AML-193 (cell line): ENCODE measurements at regions not wholly inside any gene's neighbourhood (a gene's known extent, or its start where the extent isn't known, plus 50 kb on each side); places are given as distances from the start of the nearest gene placed in this dataset.

Experiments used
- DNase-seq, 2 experiments: peaks; one replicate each; lab custom pipeline; 2025; lab: John Stamatoyannopoulos, UW

DNA sequence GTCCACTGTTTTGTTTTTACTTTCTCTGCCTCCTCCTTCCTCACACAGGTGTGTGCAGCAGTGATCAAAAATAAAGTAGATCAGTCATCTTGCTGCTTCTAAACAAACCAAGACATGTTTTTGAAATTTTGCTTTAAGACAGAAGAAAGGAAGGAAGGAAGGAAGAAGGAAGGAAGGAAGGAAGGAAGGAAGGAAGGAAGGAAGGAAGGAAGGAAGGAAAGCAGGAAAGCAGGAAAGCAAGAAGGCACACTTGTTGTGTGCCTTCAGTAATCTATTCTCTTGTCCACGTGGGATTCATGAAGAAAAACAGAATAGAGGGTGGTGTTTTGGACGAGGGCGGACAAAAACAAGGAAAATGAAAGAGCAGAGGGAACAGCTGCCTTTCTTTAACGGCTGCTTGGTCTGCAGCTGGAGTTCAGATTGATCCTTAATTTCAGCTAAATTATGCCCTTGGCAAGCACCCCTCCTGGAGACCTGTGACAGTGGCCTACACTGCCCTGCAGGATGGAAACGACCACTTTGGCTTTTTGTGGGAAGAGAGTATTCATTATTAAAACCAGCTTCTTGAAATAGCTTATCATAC lies 188.5 kb upstream of the IRX3 start:
- no peak for DNase-seq

DNA sequence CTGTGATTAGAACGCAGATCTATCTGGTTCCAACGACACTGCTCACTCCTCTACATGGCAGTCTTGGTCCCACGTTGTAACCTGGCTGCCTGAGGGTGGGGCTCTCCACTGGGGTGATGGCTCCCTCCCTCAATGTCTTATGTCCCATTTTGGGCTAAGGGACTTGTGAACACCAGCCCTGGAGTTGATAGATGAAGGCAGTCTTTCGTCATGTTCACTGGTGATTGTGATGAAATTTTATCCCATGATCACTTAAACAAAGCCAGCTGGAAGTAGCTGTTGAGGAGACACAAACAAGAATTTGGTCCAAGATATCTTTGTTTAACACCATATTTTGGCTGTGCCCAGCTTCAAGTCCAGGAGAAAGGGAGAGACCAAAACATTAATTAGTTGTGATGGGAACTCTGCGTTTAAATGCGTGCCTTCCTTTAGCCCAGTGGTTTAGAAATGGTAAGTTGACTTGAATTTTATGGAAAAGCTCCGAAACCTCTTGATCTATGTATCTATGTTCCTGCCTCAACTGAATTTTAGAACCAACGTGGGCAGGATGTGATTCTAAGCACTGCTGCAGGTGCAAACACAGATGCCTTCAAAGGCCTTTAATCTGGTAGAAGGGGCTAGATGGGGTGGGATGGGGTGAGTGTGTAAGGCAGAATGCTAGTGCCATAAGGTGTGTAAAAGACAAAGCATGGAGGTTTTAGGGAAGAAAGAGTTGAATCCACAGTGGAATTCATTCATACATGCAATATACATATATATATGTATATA lies 186.8 kb upstream of the IRX3 start:
- DNase-seq, result no peak

GRCh38 chr16:54467398-54467797 lies 180.8 kb upstream of the IRX3 start:
- DNase-seq, result no peak

DNA sequence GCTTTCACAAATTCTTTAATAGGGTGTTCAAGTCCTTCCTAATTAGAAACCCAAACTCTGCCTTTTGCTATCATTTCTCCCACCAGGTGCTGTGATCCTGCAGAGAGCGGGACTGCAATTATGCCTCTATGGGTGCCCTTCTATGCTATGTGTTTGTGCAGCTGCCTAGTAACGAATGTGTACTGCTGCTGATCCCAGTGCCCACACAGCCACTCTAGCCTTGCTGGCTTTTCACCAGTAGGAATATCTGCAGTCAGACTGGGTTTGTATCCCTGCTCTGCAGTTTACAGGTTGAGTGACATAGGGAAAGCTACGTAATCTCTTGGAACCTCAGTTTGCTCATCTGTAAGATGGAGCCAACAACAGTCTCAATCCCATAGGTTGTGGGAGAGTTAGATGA lies 179.6 kb upstream of the IRX3 start:
- no peak for DNase-seq

DNA sequence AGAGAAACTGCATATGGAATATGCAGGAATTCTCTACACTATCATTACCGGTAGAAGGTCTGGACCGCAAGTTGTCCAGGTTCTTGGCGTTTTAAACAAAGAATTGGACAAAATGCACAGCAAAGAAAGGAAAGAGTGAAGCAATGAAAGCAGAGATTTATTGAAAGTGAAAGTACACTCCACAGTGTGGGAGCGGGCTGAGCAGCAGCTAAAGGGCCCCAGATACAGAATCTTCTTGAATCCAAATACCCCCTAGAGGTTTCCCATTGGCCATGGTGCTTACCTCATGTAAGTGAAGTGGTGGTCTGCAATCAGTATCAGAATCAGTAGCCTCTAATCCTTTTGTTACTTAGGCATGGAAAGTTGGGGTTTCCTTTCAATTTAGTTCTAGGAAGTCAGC lies 178.5 kb upstream of the IRX3 start:
- DNase-seq, result no peak

DNA sequence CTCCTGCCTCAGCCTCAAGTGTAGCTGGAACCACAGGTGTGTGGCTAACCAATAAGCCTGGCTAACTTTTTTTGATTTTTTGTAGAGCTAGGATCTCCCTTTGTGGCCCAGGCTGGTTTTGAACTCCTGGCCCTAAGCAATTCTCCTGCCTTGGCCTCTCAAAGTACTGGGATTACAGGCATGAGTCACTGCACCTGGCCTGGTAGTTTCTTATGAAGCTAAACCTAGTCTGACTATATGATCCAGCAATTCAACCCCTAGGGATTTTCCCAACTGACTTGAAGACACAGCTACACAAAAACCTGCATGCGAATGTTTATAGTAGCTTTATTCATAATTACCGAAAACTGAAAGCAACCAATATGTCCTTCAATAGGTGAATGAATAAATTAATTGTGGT lies 176.2 kb upstream of the IRX3 start:
- no peak for DNase-seq

- no peak for DNase-seq
Measured at GRCh38 chr16:54462151-54462651, 175.6 kb upstream of the IRX3 start.

DNA sequence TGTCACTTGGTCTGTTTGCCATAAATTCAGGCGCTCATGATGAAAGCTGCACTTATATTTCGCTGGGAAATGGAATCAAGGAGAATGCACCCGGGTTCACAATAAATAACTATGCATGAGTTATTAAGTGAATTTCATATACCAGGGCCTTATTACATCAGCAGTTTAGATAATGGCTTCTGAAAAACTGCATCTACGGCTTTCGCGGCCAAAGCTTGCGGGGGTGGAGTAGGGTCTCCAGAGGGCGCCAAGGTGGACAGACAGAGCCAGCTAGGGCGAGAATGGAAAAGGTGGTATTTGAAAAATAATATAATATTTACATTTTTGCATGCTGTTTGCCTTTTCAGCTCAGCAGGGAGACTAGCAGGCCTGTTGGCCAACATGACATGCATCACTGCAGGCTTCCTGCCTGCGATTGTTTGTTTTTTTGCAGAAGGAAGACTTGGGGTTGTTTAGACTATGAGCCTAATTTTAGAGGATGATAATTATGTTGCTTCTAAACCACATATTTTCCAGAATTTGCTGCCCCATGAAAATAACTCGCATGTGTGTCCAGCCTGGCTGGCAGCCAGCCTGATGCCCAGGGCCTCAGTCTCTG lies 173.8 kb upstream of the IRX3 start:
- no peak for DNase-seq

DNA sequence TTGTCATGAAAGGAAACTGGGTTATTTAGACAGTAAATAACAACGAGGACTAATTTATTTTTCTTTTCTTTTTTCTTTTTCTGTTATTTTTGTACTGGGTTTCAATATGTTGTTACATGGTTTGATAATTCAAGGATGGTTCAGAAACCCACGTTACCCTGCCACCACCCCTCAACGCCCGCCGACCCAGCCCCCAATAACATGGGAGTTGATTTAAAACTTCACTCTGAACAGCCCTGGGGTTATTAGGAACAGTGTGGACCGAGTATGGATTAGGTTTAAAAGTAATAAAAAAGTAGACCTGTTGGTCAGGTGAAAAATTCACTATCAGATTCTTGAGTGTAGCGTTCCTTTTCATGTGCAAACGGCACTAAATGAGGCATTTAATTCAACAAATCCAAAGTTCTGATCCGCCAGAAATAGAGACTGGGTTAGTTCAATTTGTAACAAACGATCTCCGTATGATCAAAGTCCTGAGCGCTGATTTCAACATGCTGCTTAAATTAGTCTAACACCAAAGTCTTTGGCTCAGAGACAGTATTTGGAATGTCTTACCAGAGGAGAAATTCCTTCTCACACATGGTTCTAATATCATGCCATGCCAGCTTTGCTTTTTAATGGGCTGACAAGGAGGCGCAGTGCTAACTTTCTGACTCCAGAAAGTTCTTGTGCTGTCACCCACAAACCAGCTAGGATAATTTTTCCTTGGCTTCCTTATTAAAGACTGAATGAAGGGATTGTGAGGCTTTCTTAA lies 173.1 kb upstream of the IRX3 start:
- DNase-seq, result no peak

GRCh38 chr16:54458923-54459322 lies 172.3 kb upstream of the IRX3 start:
- no peak for DNase-seq

- no peak for DNase-seq
Measured at GRCh38 chr16:54456291-54456690, 169.7 kb upstream of the IRX3 start.

- no peak for DNase-seq
Measured at GRCh38 chr16:54455030-54455725, 168.6 kb upstream of the IRX3 start.

DNA sequence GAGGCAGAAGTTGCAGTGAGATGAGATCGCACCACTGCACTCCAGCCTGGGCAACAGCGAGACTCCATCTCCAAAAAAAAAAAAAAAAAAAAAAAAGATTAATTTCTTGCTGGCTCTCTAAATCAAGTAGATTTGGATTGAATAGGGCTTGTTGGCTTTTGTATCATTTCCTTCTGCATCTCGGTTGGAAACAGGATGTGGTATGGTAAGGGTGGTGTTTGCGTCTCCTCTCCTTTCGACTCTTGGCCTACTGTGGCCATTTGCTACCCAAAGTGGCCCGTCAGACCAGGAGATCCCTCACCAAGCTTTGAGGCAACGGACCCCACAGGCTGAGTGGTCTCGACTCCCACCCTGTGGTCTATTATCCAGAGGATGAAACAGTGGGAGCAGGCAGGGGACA lies 168.0 kb upstream of the IRX3 start:
- DNase-seq, result no peak

GRCh38 chr16:54453871-54454270 lies 167.3 kb upstream of the IRX3 start:
- no peak for DNase-seq

- DNase-seq, result no peak
Measured at GRCh38 chr16:54447576-54448440, 161.2 kb upstream of the IRX3 start.

DNA sequence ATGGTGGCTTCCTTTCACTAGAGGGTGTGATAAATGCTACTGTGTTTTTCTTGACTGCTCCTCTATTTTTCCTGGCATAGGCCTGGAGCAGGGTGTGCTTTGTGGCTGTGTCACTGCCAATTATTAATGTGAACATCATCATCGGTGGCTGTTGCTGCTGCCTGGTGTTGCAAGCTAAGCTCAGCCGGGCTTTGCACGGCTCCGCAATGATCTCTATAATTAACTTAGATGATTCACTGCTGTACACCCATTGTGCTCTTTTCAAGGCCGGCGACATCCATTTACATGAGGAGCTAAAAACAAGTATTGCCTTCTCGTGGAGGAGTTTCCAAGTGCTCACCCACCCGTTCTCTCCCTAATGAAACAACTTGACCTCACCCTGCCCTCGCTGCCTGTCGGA lies 160.1 kb upstream of the IRX3 start:
- no peak for DNase-seq

- DNase-seq, result no peak
Measured at GRCh38 chr16:54444851-54445458, 158.4 kb upstream of the IRX3 start.

- no peak for DNase-seq
Measured at GRCh38 chr16:54443839-54444238, 157.3 kb upstream of the IRX3 start.

DNA sequence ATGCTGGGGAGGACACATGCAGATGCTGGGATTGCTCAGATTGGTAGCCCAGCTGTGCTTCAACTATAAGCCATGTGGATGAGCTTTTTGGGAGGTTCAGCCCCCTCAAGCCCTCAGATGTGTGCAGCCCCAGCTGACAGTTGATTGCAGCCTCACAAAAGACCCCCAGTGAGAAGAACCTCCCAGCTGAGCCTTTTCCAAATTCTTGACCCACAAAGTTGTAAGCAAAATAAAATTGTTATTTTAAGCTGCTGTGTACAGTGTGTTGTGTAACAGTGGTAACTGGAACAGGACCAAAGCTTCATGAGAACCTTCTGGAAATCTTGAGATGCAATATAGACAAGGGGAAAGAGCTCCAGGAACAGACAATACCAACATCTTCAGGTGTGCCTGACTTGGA lies 156.8 kb upstream of the IRX3 start:
- DNase-seq, result no peak

DNA sequence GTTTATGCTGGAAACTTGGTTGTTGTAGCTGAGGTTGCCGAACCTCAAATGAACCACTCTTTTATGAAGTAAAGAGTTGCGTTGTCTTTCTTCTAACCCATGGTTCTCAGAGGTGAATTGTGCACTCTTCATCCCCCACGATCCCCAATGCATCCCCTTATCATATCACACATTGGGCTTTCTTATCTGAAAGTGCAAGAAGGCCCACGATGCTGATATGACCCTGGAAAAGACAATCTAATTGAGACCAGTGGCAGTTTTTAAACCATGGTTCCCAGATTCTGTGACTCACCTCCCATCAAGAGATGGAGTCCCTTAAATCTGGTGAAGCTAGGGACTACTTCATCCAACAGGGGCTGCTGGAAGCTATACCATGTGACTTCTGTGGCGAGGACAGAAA lies 156.3 kb upstream of the IRX3 start:
- DNase-seq, result no peak

- DNase-seq, result no peak
Measured at GRCh38 chr16:54438469-54438868, 151.9 kb upstream of the IRX3 start.
